ENCODE measurements at regions not wholly inside any gene's neighbourhood (a gene's known extent, or its start where the extent isn't known, plus 50 kb on each side); places are given as distances from the start of the nearest gene placed in this dataset.

DNA sequence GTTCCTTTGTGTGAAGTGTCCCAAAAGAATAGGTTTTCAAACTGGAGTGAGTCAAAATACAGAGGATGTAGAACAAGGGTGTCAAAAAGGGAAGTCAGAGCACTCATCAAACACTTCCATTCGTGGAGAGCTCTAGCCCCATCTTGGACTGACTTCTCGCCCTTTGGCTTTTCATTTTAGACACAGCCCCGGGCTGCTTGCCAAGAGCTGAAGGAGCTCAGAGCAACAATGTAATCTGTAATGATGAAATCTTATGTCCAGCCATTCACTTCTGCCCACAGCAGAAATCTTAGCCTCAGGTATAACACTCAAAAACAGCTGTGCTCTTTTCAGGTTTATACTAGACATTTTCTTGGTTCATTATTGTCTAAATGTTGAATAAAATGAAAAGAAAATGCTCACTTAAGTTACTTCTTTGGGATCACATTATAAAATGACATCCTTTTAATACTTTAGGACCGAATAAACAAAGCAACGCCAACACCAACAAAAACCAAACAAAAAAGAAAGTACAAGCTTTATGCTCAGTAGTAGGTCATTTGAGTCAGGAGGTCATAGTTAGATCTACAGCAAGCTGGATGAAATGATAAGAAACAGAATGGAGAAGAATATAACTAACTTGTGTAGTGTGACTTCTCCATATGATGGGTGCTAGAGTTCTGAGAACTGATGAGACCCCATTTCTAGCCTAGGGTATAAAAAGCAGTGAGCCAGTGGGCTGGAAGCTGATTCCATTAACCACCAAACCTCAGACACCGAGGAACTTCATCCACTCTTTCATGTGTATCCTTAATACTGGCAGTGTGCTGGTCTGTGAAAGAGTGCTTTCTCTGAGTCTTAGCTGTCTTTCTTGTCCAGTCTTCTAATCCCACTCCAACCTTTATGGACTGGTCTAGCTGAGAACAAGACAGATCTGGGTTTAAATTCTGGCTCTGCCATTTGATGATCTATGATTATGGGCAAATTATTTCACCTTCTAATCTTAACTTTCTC is 131.8 kb upstream of the SLC7A14 start:
- TF ChIP-seq SUZ12 (IDR thresholded peaks at IDR 0.05) (no peak), TARDBP (IDR thresholded peaks at IDR 0.05) (no peak), BHLHE40 (IDR thresholded peaks at IDR 0.05; ENCODE audit: borderline replicate concordance) (no peak), FOXM1 (IDR thresholded peaks at IDR 0.05; ENCODE audit: borderline replicate concordance) (no peak), L3MBTL2 (conservative IDR thresholded peaks at IDR 0.05) (no peak), ELF4 (IDR thresholded peaks at IDR 0.05) (no peak), HDGF (IDR thresholded peaks at IDR 0.05; ENCODE audit: borderline replicate concordance) (no peak), SP1 (IDR thresholded peaks at IDR 0.05) (no peak)

All from HEK293T (cell line).